ENCODE measurements at regions not wholly inside any gene's neighbourhood (a gene's known extent, or its start where the extent isn't known, plus 50 kb on each side); places are given as distances from the start of the nearest gene placed in this dataset.
A peak's percentile ranks its signal among the peaks of the same experiment; 100 is the strongest.

- no peak for TF ChIP-seq CTCF (conservative IDR thresholded peaks at IDR 0.05)
- H3K27ac ChIP-seq: no peak overlapping the region
These were observed 416.1 kb upstream of the TRPC7 start for GRCh38 chr5:136781464-136781863.

GRCh38 chr5:136780518-136780917 lies 415.2 kb upstream of the TRPC7 start:
- H3K27ac ChIP-seq: no peak overlapping the region
- peak; percentile 30 for TF ChIP-seq CTCF (conservative IDR thresholded peaks at IDR 0.05)

GRCh38 chr5:136776022-136776927 lies 410.9 kb upstream of the TRPC7 start:
- H3K27ac ChIP-seq: peak overlapping the region; percentile 69
- no peak for TF ChIP-seq CTCF (conservative IDR thresholded peaks at IDR 0.05)

- no peak for TF ChIP-seq CTCF (conservative IDR thresholded peaks at IDR 0.05)
These were observed 407.1 kb upstream of the TRPC7 start for GRCh38 chr5:136772491-136772890.

GRCh38 chr5:136769900-136770684 lies 404.7 kb upstream of the TRPC7 start:
- peak; percentile 97 for TF ChIP-seq CTCF (conservative IDR thresholded peaks at IDR 0.05)
- no peak overlapping the region for H3K27ac ChIP-seq

More at GRCh38 chr5:136772491-136772890, 407.1 kb upstream of the TRPC7 start:
- H3K27ac ChIP-seq: no peak overlapping the region

GRCh38 chr5:136769093-136769492 lies 403.7 kb upstream of the TRPC7 start:
- no peak overlapping the region for H3K27ac ChIP-seq
- no peak for TF ChIP-seq CTCF (conservative IDR thresholded peaks at IDR 0.05)

- no peak for TF ChIP-seq CTCF (conservative IDR thresholded peaks at IDR 0.05)
- no peak overlapping the region for H3K27ac ChIP-seq
These were observed 403.1 kb upstream of the TRPC7 start for GRCh38 chr5:136768457-136768856.
